ENCODE measurements at regions not wholly inside any gene's neighbourhood (a gene's known extent, or its start where the extent isn't known, plus 50 kb on each side); places are given as distances from the start of the nearest gene placed in this dataset.
A peak's percentile ranks its signal among the peaks of the same experiment; 100 is the strongest.

DNA sequence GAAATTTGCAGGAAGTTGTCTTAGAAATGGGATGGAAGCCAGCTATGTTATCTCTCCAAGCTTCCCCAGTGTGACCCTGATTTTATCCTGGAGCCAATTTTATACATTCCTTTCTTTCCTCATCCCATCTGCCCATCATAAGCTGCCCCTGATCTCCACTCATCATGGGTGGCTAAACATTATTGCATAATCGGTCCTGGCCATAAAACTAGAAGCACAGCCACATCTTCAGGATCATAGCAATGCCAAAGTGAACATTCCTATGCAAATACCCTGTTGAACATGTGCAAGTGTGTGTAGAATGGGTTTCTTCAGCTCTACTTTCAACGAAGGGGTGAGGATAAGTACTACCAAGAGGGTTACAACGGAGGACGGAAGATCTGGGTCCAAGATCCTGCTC lies 50.6 kb upstream of the COG2 start:
- TF ChIP-seq, protein P1, sequence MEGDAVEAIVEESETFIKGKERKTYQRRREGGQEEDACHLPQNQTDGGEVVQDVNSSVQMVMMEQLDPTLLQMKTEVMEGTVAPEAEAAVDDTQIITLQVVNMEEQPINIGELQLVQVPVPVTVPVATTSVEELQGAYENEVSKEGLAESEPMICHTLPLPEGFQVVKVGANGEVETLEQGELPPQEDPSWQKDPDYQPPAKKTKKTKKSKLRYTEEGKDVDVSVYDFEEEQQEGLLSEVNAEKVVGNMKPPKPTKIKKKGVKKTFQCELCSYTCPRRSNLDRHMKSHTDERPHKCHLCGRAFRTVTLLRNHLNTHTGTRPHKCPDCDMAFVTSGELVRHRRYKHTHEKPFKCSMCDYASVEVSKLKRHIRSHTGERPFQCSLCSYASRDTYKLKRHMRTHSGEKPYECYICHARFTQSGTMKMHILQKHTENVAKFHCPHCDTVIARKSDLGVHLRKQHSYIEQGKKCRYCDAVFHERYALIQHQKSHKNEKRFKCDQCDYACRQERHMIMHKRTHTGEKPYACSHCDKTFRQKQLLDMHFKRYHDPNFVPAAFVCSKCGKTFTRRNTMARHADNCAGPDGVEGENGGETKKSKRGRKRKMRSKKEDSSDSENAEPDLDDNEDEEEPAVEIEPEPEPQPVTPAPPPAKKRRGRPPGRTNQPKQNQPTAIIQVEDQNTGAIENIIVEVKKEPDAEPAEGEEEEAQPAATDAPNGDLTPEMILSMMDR (IDR thresholded peaks at IDR 0.05; ENCODE audit: low read depth, low read length) = no peak
- no peak for TF ChIP-seq MYC (IDR thresholded peaks at IDR 0.05; ENCODE audit: low read depth, low read length)
- no peak for TF ChIP-seq POLR2A (IDR thresholded peaks at IDR 0.05; ENCODE audit: extremely low read depth, insufficient read length)
- no peak for TF ChIP-seq MAX (IDR thresholded peaks at IDR 0.05; ENCODE audit: low read depth, low read length)
- H3K4me3 ChIP-seq (ENCODE audit: low read depth, low read length) = no peak overlapping the region
- DNase-seq (ENCODE audit: low read depth) = no peak

GRCh38 chr1:230589951-230590350 lies 52.3 kb upstream of the COG2 start:
- TF ChIP-seq MAX (IDR thresholded peaks at IDR 0.05; ENCODE audit: low read depth, low read length) (no peak), MYC (IDR thresholded peaks at IDR 0.05; ENCODE audit: low read depth, low read length) (no peak), POLR2A (IDR thresholded peaks at IDR 0.05; ENCODE audit: extremely low read depth, insufficient read length) (no peak)
- TF ChIP-seq, protein P1 (IDR thresholded peaks at IDR 0.05; ENCODE audit: low read depth, low read length) = no peak
- no peak overlapping the region for H3K4me3 ChIP-seq (ENCODE audit: low read depth, low read length)
- no peak for DNase-seq (ENCODE audit: low read depth)

DNA sequence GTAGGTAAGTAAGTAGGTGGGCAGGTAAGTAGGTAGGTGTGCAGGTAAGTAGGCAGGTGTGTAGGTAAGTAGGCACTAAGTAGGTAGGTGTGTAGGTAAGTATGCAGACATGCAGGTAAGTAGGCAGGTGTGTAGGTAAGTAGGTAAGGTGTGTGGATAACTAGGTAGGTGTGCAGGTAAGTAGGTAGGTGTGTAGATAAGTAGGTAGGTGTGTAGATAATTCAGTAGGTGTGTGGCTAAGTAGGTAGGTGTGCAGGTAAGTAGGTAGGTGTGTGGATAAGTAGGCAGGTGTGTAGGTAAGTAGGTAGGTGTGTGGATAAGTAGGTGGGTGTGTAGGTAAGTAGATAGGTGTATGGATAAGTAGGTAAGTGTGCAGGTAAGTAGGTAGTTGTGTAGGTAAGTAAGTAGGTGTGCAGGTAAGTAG lies 53.9 kb upstream of the COG2 start:
- no peak overlapping the region for H3K4me3 ChIP-seq (ENCODE audit: low read depth, low read length)
- TF ChIP-seq, protein P1 (IDR thresholded peaks at IDR 0.05; ENCODE audit: low read depth, low read length) = no peak
- TF ChIP-seq MAX (IDR thresholded peaks at IDR 0.05; ENCODE audit: low read depth, low read length) (no peak), POLR2A (IDR thresholded peaks at IDR 0.05; ENCODE audit: extremely low read depth, insufficient read length) (no peak), MYC (IDR thresholded peaks at IDR 0.05; ENCODE audit: low read depth, low read length) (no peak)
- DNase-seq (ENCODE audit: low read depth) = no peak

DNA sequence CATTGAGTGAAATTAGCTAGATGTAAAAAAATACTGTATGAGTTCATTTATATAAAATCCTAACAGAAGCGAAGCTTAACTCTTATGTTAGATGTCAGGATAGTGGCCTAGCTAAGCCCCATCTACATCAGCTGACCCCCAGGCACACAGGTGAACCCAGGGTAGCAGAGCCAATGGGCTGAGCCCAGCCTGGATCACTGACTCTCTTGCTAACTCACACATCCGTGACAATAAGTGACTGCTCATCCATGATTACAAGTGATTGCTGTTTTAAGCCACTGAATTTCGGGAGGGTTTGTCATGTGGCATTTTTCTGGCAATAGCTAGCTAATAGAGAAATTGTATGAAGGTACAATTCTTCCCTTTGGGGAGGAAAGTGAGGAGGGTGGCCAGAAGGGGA lies 55.2 kb upstream of the COG2 start:
- DNase-seq (ENCODE audit: low read depth) = no peak
- no peak for TF ChIP-seq POLR2A (IDR thresholded peaks at IDR 0.05; ENCODE audit: extremely low read depth, insufficient read length)
- H3K4me3 ChIP-seq (ENCODE audit: low read depth, low read length) = no peak overlapping the region

DNA sequence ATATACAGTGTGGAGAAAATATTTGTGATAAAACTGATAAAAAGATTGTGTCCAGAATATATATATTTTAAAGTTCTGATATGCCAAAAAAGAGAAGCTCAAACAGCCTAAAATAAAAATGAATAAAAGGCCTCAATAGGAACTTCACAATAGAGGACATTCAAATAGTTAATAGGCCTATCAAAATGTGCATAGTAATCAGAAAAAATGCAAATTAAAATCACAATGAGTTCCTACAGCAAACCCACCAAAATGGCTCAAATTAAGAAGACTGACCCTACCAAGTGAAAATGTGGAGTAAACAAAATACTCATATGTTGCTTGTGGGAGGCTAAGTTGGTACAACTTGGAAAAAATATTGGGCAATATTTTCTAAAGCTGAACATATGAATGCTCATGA lies 57.6 kb upstream of the COG2 start:
- TF ChIP-seq MYC (IDR thresholded peaks at IDR 0.05; ENCODE audit: low read depth, low read length) = no peak
- TF ChIP-seq, protein P1 (IDR thresholded peaks at IDR 0.05; ENCODE audit: low read depth, low read length) = no peak
- no peak for TF ChIP-seq MAX (IDR thresholded peaks at IDR 0.05; ENCODE audit: low read depth, low read length)
- no peak for TF ChIP-seq POLR2A (IDR thresholded peaks at IDR 0.05; ENCODE audit: extremely low read depth, insufficient read length)
- no peak for DNase-seq (ENCODE audit: low read depth)

GRCh38 chr1:230581446-230582079 lies 60.7 kb upstream of the COG2 start:
- peak; percentile 44; the same call in 1 of the 2 replicates for TF ChIP-seq MAX (IDR thresholded peaks at IDR 0.05; ENCODE audit: low read depth, low read length)
- TF ChIP-seq, protein P1 (IDR thresholded peaks at IDR 0.05; ENCODE audit: low read depth, low read length) = peak; percentile 70
- TF ChIP-seq POLR2A (IDR thresholded peaks at IDR 0.05; ENCODE audit: extremely low read depth, insufficient read length) = no peak
- TF ChIP-seq MYC (IDR thresholded peaks at IDR 0.05; ENCODE audit: low read depth, low read length) = no peak; the same call in 1 of the 2 replicates
- DNase-seq (ENCODE audit: low read depth) = peak; percentile 88
- no peak overlapping the region for H3K4me3 ChIP-seq (ENCODE audit: low read depth, low read length)

More for the DNA sequence above, 57.6 kb upstream of the COG2 start:
- no peak overlapping the region for H3K4me3 ChIP-seq (ENCODE audit: low read depth, low read length)
